ENCODE measurements at regions not wholly inside any gene's neighbourhood (a gene's known extent, or its start where the extent isn't known, plus 50 kb on each side); places are given as distances from the start of the nearest gene placed in this dataset.

- TF ChIP-seq BATF2 (CRISPR knock-in tag; IDR thresholded peaks at IDR 0.05), result no peak
- no peak for TF ChIP-seq GZF1 (CRISPR knock-in tag; IDR thresholded peaks at IDR 0.05)
- no peak for TF ChIP-seq SSRP1 (CRISPR knock-in tag; IDR thresholded peaks at IDR 0.05)
- no peak for TF ChIP-seq PCBP1 (IDR thresholded peaks at IDR 0.05; ENCODE audit: borderline replicate concordance, low read depth, low read length)
- TF ChIP-seq NR2C2 (CRISPR knock-in tag; IDR thresholded peaks at IDR 0.05; ENCODE audit: borderline replicate concordance), result no peak
- no peak for TF ChIP-seq ZNF331 (CRISPR knock-in tag; IDR thresholded peaks at IDR 0.05)
- TF ChIP-seq KAT7 (CRISPR knock-in tag; IDR thresholded peaks at IDR 0.05; ENCODE audit: borderline replicate concordance), result no peak
Measured at GRCh38 chr1:29625084-29625420, 388.7 kb downstream of the PTPRU start (continued).

GRCh38 chr1:29624320-29625083 is 388.2 kb downstream of the PTPRU start:
- CTCF ChIA-PET (ENCODE audit: low intra/inter-chr PET ratio, low total read pairs), result no interaction called here
- ATAC-seq (no peak), DNase-seq (ENCODE audit: low spot score) (no peak), FAIRE-seq (no peak)
- WGBS (ENCODE audit: low lambda C conversion rate), result 29% methylated on average over 9 of the region's 9 CpGs
- Histone ChIP-seq H3K4me3 (replicated peaks in 1 of 3; ENCODE audit: insufficient read depth in 1 of 3, low read depth in 2 of 3, low read length in 3 of 3) (no peak overlapping the region), H4K20me1 (ENCODE audit: insufficient read depth, low read length) (no peaks in the 10 kb centered on the region), H3K4me2 (ENCODE audit: low read depth, low read length) (no peak overlapping the region), H3K79me2 (ENCODE audit: insufficient read depth, low read length) (no peaks in the 10 kb centered on the region), H3K4me1 (ENCODE audit: insufficient read depth, low read length) (no peaks in the 10 kb centered on the region), H3K9me3 (ENCODE audit: low read length) (no peaks in the 10 kb centered on the region), H3K27me3 (ENCODE audit: control insufficient read depth in 1 of 2, insufficient read depth in 2 of 2, low read length in 2 of 2) (peaks cover 0 to 3% of the 10 kb centered on the region in 2 experiments; a peak in 1 of 5 replicates), H3K36me3 (replicated peaks in 1 of 2; ENCODE audit: control insufficient read depth in 1 of 2, insufficient read depth in 2 of 2, low read length in 2 of 2) (no peaks in the 10 kb centered on the region), H3K27ac (ENCODE audit: extremely low read length, insufficient read depth, low read length) (no peak overlapping the region), H2AFZ (ENCODE audit: low read length) (no peak overlapping the region), H3K9ac (ENCODE audit: insufficient read depth, low read depth, low read length) (no peak overlapping the region)
- no TSS peak for BruUV-seq (replicated peaks)
- TF ChIP-seq MXD4 (CRISPR knock-in tag; IDR thresholded peaks at IDR 0.05), result no peak
- no peak for TF ChIP-seq PHF21A (CRISPR knock-in tag; IDR thresholded peaks at IDR 0.05)
- no peak for TF ChIP-seq TEAD2 (CRISPR knock-in tag; IDR thresholded peaks at IDR 0.05)
- no peak for TF ChIP-seq ZNF496 (CRISPR knock-in tag; IDR thresholded peaks at IDR 0.05; ENCODE audit: insufficient replicate concordance)
- TF ChIP-seq ZNF549 (CRISPR knock-in tag; IDR thresholded peaks at IDR 0.05), result no peak
- TF ChIP-seq ZNF274 (CRISPR knock-in tag; IDR thresholded peaks at IDR 0.05), result no peak
- no peak for TF ChIP-seq SIX4 (CRISPR knock-in tag; IDR thresholded peaks at IDR 0.05)
- POLR2A ChIA-PET, result no interaction called here
- intact Hi-C loops (cut with micrococcal nuclease; ENCODE audit: unreplicated experiment), result no loop called here
- in situ Hi-C loops (cut with HindIII; ENCODE audit: extremely low pct_ligation_motif_present, low pct_unique_long_range_greater_than_20kb), result no loop called here
